ENCODE measurements at regions not wholly inside any gene's neighbourhood (a gene's known extent, or its start where the extent isn't known, plus 50 kb on each side); places are given as distances from the start of the nearest gene placed in this dataset.
A peak's percentile ranks its signal among the peaks of the same experiment; 100 is the strongest.
"Not testable (repeated sequence)": the region's sequence is repeated elsewhere in the genome, so short reads cannot be mapped to it uniquely, and the experiment has no call there.

DNA sequence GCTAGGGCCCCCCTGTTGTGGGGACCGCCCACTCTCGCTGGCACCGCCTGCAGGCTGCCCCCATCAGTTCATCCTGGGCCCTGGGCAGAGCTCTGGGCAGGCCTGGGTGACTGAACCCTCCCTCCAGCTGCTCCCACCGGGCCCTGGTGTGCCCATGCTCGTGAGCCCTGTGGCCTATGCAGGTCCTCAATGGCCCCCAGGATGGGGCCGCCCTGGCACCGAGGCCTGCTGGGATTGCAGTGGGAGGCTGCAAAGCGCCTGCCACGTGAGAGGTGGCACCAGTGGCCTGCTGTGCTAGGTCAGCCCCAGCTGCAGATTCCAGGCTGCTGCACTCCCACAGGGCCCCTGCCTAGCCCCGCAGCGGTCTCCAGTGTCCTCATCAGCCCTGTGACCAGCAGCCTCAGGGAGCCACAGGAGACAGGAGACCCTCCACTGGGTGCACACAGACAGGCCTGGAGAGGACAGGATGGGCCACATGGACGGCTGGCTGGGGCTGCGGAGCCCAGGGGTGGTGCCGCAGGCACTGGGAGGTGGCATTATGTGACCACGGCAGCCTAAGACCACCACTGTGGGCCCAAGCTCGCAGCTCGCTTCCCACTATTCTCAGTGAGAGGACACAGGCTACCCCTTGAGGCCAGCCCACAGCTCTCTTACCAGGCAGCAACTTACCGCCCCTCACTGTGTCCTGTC, 199.4 kb downstream of the BCR start:
- ATAC-seq, result not testable (repeated sequence)

- ATAC-seq, result no peak
Observed at GRCh38 chr22:23377767-23378166, 197.5 kb downstream of the BCR start.

DNA sequence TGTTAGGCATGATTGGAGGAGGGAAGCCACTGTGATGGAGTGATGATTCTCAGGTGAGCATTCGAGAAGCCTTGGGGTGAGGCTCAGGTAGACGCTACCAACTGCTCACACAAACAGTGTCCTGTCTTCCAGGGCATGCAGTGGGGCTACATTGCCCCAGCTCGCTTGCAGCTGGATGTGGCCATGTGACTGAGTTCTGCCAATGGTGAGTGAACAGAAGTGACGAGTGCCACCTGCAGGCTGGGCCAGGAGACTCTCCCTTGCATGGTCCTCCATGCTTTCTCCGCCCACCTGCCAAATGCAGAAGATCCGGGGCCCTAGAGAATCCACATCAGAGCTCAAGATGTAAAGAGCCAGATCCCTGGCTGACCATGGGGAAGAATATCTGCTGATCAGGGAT, 195.9 kb downstream of the BCR start:
- ATAC-seq, result peak; percentile 49

DNA sequence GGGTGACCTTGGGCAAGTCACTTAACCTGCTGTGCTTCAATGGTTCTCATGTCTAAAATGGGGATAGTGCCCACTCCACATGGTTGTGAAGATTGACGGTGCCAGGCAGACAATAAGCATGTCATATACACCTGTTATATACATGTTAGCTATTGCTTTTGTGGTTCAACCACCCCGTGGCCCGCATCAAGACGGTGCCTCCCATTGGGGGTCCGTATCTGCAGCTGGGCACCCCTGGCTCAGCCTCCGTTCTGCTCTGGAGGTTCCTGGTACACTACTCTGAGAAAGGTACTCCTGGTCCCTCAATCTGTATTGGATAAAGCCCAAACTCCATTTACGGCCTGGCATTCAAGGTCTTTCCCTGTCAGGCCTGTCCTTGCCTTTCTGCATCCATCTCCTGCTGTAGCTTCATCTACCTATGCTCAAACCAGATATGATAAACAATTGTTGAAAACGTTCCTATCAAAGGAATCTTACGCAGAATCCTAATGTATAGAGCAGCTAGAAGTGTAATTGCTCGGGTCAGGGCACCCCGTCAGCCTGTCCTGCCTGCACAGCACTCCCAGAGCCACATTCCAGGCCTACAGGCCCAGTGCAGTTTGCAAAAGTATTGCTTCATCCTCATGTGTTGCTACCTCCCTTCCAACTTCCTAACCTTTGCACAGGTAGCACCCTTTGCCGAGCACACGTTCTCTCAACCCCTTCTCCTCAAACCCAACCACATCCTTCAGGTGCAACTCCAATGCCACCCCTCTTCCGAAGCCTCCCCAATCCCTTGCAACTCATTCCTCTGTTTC, 194.9 kb downstream of the BCR start:
- no peak for ATAC-seq

- no peak for ATAC-seq
Observed at GRCh38 chr22:23373601-23374000, 193.3 kb downstream of the BCR start.

- ATAC-seq, result no peak
Observed at GRCh38 chr22:23370251-23370650, 189.9 kb downstream of the BCR start.

DNA sequence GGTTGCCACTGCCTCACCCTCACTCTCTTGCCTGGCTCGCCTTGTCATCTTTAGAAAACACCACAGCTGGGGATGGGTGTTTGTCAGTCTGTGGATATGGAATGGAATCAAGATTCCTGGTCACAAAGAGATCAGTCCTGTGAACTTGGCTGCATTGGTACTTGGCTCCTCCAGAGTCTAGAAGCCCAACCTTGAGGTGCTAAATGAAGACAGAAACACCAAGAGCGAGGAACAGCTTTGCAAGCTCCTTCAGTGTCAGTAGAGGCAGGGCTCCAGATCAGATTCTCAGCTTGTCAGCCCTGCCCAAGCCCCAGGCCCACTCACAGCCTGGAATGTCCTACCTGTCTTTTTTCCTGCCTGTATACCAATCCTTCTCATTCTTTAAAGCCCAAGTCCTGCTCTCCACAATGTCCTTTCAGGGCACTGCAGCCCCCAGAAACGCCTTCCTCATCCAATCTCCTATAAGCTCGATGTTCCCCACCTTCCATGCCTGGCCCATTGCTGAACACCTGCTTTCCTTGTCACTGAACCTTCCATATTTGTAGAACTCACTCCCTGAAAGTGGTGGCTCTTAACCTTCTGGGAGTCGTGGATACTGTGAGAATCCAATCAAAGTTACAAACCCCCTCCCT, 188.9 kb downstream of the BCR start:
- no peak for ATAC-seq

All from esophagus mucosa (tissue), 1 donor.